ENCODE measurements at regions not wholly inside any gene's neighbourhood (a gene's known extent, or its start where the extent isn't known, plus 50 kb on each side); places are given as distances from the start of the nearest gene placed in this dataset.

GRCh38 chr1:82287556-82287955, 486.8 kb downstream of the ADGRL2 start:
- H3K36me3 Mint-ChIP-seq, result no peaks in the 10 kb centered on the region
- no peaks in the 10 kb centered on the region for H3K4me1 Mint-ChIP-seq
- ATAC-seq, result no peak
- no peaks in the 10 kb centered on the region for H3K9me3 Mint-ChIP-seq
- H3K27me3 Mint-ChIP-seq, result no peaks in the 10 kb centered on the region
- no peak overlapping the region for H3K4me3 Mint-ChIP-seq
- H3K27ac Mint-ChIP-seq, result no peak overlapping the region

DNA sequence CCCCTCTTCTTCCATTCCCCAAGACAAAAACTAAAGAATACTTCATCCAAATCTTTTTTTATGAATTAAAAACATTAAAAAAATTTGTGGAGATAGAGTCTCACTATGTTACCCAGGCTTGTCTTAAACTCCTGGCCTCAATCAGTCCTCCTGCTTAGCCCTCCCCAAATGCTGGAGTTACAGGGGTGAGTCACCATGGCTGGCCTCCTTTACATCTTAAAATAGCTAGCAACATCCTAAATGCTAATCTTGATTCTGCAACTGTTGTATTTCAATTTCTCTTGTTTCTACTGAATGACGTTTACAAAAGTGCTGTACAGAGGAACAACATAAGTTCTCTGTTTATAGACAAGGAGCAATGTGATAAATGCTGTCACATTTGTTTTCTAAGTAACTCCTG, 483.5 kb downstream of the ADGRL2 start:
- ATAC-seq, result no peak
- no peak overlapping the region for H3K27ac Mint-ChIP-seq
- no peaks in the 10 kb centered on the region for H3K4me1 Mint-ChIP-seq
- no peak overlapping the region for H3K4me3 Mint-ChIP-seq
- H3K27me3 Mint-ChIP-seq, result no peaks in the 10 kb centered on the region
- no peaks in the 10 kb centered on the region for H3K9me3 Mint-ChIP-seq
- H3K36me3 Mint-ChIP-seq, result no peaks in the 10 kb centered on the region

- no peak for ATAC-seq
- no peaks in the 10 kb centered on the region for H3K27me3 Mint-ChIP-seq
- H3K4me3 Mint-ChIP-seq, result no peak overlapping the region
- no peak overlapping the region for H3K27ac Mint-ChIP-seq
- H3K36me3 Mint-ChIP-seq, result no peaks in the 10 kb centered on the region
- no peaks in the 10 kb centered on the region for H3K4me1 Mint-ChIP-seq
- H3K9me3 Mint-ChIP-seq, result no peaks in the 10 kb centered on the region
These were observed 478.5 kb downstream of the ADGRL2 start for GRCh38 chr1:82279241-82279640.

GRCh38 chr1:82273816-82274215, 473.1 kb downstream of the ADGRL2 start:
- H3K27me3 Mint-ChIP-seq, result no peaks in the 10 kb centered on the region
- H3K36me3 Mint-ChIP-seq, result no peaks in the 10 kb centered on the region
- no peak overlapping the region for H3K4me3 Mint-ChIP-seq

GRCh38 chr1:82269431-82269830, 468.7 kb downstream of the ADGRL2 start:
- H3K36me3 Mint-ChIP-seq, result no peaks in the 10 kb centered on the region
- no peak for ATAC-seq
- H3K27ac Mint-ChIP-seq, result no peak overlapping the region
- no peak overlapping the region for H3K4me3 Mint-ChIP-seq
- no peaks in the 10 kb centered on the region for H3K4me1 Mint-ChIP-seq
- peaks cover 3% of the 10 kb centered on the region for H3K9me3 Mint-ChIP-seq
- no peaks in the 10 kb centered on the region for H3K27me3 Mint-ChIP-seq

More at GRCh38 chr1:82273816-82274215, 473.1 kb downstream of the ADGRL2 start:
- no peaks in the 10 kb centered on the region for H3K9me3 Mint-ChIP-seq
- H3K27ac Mint-ChIP-seq, result no peak overlapping the region
- H3K4me1 Mint-ChIP-seq, result no peaks in the 10 kb centered on the region
- no peak for ATAC-seq

DNA sequence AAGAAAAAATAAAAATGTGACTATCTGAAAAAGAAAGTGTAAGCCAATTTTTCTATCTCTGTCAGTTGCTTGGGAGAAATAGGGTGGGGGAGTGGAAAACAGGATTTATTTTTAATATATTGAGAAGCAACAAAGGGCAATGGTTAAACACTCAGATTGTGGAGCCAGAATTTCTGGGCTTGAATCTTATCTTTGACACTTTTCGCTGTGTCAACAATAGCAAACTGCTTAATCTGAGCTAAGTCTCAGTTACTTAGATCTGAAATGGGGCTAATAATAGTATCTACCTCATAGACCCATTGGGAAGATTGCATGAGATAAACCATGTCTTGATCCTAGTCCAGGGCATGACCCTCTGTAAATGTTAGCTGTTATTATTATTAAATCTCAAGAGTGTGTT, 468.1 kb downstream of the ADGRL2 start:
- Mint-ChIP-seq H3K27ac (no peak overlapping the region), H3K9me3 (peaks cover 3% of the 10 kb centered on the region), H3K4me1 (no peaks in the 10 kb centered on the region), H3K36me3 (no peaks in the 10 kb centered on the region), H3K4me3 (no peak overlapping the region), H3K27me3 (no peaks in the 10 kb centered on the region)
- ATAC-seq, result no peak

DNA sequence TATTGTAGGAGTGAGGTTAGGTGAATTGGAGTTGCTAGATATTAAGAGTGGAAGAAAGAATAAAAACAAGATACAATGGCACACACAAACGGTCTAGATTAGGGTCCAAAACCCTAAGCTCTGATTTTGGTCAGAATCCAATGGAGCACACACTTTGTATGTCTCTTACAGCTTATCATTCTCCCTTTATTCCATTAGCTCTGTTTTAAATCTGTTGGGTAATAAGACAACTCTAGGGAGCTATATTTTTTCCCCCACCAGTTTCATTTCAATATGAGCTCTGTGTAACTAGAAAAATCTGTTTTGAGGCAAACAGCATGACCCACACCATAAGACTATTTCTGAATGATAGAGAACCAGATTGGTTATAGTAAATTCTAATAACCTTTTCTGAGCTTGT, 465.6 kb downstream of the ADGRL2 start:
- Mint-ChIP-seq H3K4me3 (no peak overlapping the region), H3K27ac (no peak overlapping the region), H3K9me3 (peaks cover 3% of the 10 kb centered on the region), H3K4me1 (no peaks in the 10 kb centered on the region), H3K36me3 (no peaks in the 10 kb centered on the region), H3K27me3 (no peaks in the 10 kb centered on the region)
- no peak for ATAC-seq

DNA sequence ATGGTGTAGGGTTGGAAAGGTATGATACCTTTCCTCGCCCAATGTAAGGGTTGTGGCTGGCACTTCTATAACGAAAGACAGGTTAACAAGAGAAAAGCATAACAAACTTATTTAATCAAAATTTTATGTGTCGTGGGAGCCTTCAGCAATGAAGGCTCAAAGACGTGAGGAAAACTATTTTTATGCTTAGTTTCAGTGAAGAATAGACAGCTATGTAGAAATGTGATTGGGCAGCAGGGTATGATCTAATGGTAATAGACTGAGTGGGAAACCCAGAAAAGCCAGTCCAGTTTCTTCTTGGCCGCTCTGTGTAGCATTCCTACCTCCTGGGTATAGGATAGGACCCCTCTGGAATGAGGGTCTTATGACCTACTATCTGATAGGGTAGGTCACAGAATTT, 464.7 kb downstream of the ADGRL2 start:
- ATAC-seq, result no peak
- Mint-ChIP-seq H3K4me3 (no peak overlapping the region), H3K9me3 (peaks cover 3% of the 10 kb centered on the region)

DNA sequence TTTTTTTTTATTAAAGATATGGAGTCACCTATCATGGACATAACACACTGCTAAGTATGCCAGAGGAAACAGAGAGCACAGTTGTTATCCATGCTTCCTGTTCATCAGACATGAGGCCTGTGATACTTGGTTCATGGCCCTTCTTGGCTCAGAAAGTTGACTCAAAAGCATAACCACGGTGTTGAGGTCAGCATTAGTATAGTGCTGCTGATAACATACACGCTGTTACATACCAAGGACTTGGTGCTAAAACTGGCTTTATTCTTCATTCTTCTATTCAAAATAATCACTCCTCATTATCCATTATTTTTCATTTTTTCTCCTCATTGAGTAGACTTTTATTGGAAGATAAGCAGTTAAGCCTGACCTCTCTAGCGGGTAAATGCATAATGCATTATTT, 464.1 kb downstream of the ADGRL2 start:
- H3K4me3 Mint-ChIP-seq, result no peak overlapping the region
- H3K27ac Mint-ChIP-seq, result no peak overlapping the region
- peaks cover 3% of the 10 kb centered on the region for H3K9me3 Mint-ChIP-seq
- H3K27me3 Mint-ChIP-seq, result no peaks in the 10 kb centered on the region
- ATAC-seq, result no peak
- no peaks in the 10 kb centered on the region for H3K36me3 Mint-ChIP-seq
- H3K4me1 Mint-ChIP-seq, result no peaks in the 10 kb centered on the region

More for the DNA sequence above, 464.7 kb downstream of the ADGRL2 start:
- Mint-ChIP-seq H3K27me3 (no peaks in the 10 kb centered on the region), H3K36me3 (no peaks in the 10 kb centered on the region), H3K4me1 (no peaks in the 10 kb centered on the region), H3K27ac (no peak overlapping the region)

DNA sequence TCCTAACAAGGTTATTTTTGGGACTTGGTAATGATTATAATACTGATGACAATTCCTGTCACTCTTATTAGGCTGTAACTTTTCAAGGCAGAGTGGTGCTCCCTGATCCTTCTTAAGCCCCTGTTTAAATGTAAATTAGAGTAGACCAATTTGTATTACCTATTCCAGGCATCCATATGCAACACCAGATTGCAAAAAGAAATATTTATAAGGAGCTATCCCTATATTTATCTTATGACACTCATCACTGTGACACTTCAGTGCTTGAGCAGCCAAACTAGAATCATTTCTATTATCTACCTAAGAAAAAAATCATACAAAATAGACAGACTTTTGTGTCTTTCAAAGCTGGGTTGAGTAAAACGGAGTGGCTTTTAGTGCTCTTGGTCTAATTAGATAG, 462.7 kb downstream of the ADGRL2 start:
- Mint-ChIP-seq H3K9me3 (peaks cover 4% of the 10 kb centered on the region), H3K36me3 (no peaks in the 10 kb centered on the region), H3K27ac (no peak overlapping the region), H3K4me1 (no peaks in the 10 kb centered on the region), H3K27me3 (no peaks in the 10 kb centered on the region), H3K4me3 (no peak overlapping the region)
- ATAC-seq, result no peak

DNA sequence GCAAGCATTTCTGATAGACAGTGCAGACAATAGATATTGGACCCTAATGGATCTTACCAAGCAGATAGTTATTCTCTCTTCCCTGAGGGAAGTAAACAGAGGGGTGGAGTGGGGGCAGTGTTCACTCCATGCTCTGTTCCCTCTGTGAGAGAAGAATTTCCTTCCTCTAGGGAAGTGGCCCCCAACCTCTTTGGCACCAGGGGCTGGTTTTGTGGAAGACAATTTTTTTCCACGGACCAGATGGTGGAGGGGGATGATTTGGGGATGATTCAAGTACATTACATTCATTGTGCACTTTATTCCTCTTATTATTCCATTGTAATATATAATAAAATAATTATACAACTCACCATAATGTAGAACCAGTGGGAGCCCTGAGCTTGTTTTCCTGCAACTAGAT, 459.9 kb downstream of the ADGRL2 start:
- H3K9me3 Mint-ChIP-seq, result peaks cover 3% of the 10 kb centered on the region
- no peak overlapping the region for H3K27ac Mint-ChIP-seq
- no peak for ATAC-seq
- no peak overlapping the region for H3K4me3 Mint-ChIP-seq
- no peaks in the 10 kb centered on the region for H3K36me3 Mint-ChIP-seq
- no peaks in the 10 kb centered on the region for H3K4me1 Mint-ChIP-seq
- no peaks in the 10 kb centered on the region for H3K27me3 Mint-ChIP-seq

DNA sequence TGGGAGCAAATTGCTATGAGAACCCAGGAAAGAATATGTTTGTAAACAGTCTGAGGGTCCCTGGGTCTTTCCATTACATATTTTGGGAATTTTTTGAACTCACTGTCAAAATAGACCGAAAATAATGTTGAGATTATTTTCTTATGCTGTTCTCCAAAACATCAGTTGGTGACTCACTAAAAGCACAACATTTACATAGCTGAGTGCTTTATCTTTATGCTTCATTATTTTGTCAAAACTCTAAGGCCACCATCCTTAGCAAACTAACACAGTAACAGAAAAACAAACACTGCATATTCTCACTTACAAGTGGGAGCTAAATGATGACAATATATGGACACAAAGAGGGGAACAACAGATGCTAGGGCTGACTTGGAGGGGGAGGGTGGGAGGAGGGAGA, 459.3 kb downstream of the ADGRL2 start:
- Mint-ChIP-seq H3K36me3 (no peaks in the 10 kb centered on the region), H3K9me3 (peaks cover 3% of the 10 kb centered on the region), H3K4me3 (no peak overlapping the region), H3K27ac (no peak overlapping the region), H3K27me3 (no peaks in the 10 kb centered on the region), H3K4me1 (no peaks in the 10 kb centered on the region)
- no peak for ATAC-seq

GRCh38 chr1:82258887-82259286, 458.2 kb downstream of the ADGRL2 start:
- Mint-ChIP-seq H3K27ac (no peak overlapping the region), H3K27me3 (no peaks in the 10 kb centered on the region), H3K4me1 (no peaks in the 10 kb centered on the region), H3K9me3 (peaks cover 3% of the 10 kb centered on the region), H3K4me3 (no peak overlapping the region), H3K36me3 (no peaks in the 10 kb centered on the region)
- no peak for ATAC-seq

DNA sequence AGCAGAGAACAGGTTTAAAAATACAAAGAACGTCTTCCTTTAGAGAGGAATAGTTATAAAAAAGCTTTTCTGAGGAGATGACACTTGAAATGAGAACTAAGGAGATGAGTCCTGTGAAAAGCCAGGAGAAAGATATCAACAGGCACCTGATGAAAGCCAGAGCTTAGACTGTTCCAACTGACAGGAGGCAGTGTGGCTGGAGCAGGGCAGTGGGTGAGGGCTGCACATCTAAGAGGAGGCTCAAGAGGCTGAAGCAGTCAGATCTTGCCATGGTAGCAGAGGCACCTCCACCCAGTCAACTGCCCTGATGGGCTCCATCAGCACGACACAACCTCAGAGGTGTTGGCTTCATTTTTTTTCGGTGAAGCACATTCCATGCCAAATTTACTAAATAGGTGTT, 445.3 kb downstream of the ADGRL2 start:
- H3K4me1 Mint-ChIP-seq, result no peaks in the 10 kb centered on the region
- H3K27ac Mint-ChIP-seq, result no peak overlapping the region
- H3K27me3 Mint-ChIP-seq, result no peaks in the 10 kb centered on the region
- H3K9me3 Mint-ChIP-seq, result no peaks in the 10 kb centered on the region
- no peak overlapping the region for H3K4me3 Mint-ChIP-seq
- no peak for ATAC-seq
- H3K36me3 Mint-ChIP-seq, result no peaks in the 10 kb centered on the region

GRCh38 chr1:82245345-82246014, 444.7 kb downstream of the ADGRL2 start:
- H3K9me3 Mint-ChIP-seq, result no peaks in the 10 kb centered on the region
- no peaks in the 10 kb centered on the region for H3K36me3 Mint-ChIP-seq
- H3K27ac Mint-ChIP-seq, result no peak overlapping the region
- no peaks in the 10 kb centered on the region for H3K4me1 Mint-ChIP-seq
- H3K27me3 Mint-ChIP-seq, result no peaks in the 10 kb centered on the region
- no peak overlapping the region for H3K4me3 Mint-ChIP-seq
- ATAC-seq, result no peak

DNA sequence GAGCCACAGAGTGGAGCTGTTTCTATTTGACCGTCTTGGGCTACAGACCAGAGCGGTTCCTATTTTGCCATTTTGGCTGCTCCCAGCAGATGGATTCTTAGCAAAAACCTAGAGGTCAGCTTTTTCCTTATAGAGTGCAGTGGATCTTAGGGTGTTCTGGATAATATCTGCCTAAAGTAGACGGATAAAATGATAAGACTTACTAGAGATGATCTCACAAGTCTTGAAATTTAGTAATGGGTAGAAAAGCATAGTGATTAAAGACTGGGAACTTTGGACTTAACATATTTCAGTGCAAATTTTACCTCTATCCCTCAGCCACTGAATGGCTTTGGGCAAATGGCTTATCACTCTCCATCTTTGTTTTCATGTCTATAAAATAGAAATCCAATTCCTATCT, 439.8 kb downstream of the ADGRL2 start:
- Mint-ChIP-seq H3K9me3 (peaks cover 10% of the 10 kb centered on the region), H3K4me3 (no peak overlapping the region), H3K27me3 (no peaks in the 10 kb centered on the region), H3K4me1 (no peaks in the 10 kb centered on the region), H3K36me3 (no peaks in the 10 kb centered on the region), H3K27ac (no peak overlapping the region)
- no peak for ATAC-seq

- no peaks in the 10 kb centered on the region for H3K4me1 Mint-ChIP-seq
- no peak overlapping the region for H3K27ac Mint-ChIP-seq
- ATAC-seq, result no peak
- peaks cover 4% of the 10 kb centered on the region for H3K9me3 Mint-ChIP-seq
- no peaks in the 10 kb centered on the region for H3K36me3 Mint-ChIP-seq
- no peaks in the 10 kb centered on the region for H3K27me3 Mint-ChIP-seq
- H3K4me3 Mint-ChIP-seq, result no peak overlapping the region
These were observed 429.9 kb downstream of the ADGRL2 start for GRCh38 chr1:82230667-82231066.
